Esophagus squamous epithelium (tissue), 4 donors: ENCODE measurements at regions not wholly inside any gene's neighbourhood (a gene's known extent, or its start where the extent isn't known, plus 50 kb on each side); places are given as distances from the start of the nearest gene placed in this dataset.

ENCODE experiments used
- POLR2A ChIP-seq, 4 donors: fragments of 450-650 bp; IDR thresholded peaks; one replicate each; pipeline ENCODE4 v1.6.1; 2017; ENCODE audit warnings: antibody characterized with exemption in 4 of 4, mild to moderate bottlenecking in 4 of 4, moderate library complexity in 3 of 4
- TF ChIP-seq, protein P1 (sequence below), 6 experiments: fragments of 450-650 bp in 4 of 6; fragments of 200-600 bp in 2 of 6; sonication (generic) in 2 of 6; IDR thresholded peaks; one replicate each; pipeline ENCODE4 v1.5.1; 2016 to 2019; ENCODE audit warnings: antibody characterized with exemption in 6 of 6, mild to moderate bottlenecking in 4 of 6, moderate library complexity in 4 of 6

DNA sequence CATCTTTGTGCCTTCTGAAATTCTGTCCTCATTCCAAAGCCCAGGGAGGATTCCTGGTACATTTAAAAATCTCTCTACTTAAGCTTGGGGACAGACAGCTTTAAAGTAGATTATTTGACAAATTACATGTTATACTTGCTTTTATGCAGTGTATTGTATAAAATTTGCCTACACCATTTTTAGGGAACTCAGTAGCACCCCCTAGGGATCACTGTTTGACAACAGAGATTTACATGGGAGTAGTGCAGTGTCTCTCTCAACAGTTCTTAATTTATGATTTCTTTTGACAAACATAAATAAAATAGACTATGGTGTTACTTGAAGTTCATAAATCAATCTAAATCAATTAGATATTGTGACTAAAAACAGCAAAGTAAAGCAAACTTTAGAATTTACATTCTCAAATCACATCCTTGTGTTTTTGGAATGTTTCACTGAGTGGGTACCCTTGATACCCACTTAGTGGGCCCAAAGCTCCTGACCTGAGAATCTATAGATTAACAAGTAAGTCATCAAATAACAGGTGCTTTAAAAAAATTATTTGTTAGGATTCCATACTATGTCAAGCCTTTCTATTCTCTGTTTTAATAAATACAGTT lies 428.8 kb downstream of the DYNC2H1 start:
- no peak for TF ChIP-seq POLR2A (IDR thresholded peaks at IDR 0.05)
- TF ChIP-seq, protein P1, sequence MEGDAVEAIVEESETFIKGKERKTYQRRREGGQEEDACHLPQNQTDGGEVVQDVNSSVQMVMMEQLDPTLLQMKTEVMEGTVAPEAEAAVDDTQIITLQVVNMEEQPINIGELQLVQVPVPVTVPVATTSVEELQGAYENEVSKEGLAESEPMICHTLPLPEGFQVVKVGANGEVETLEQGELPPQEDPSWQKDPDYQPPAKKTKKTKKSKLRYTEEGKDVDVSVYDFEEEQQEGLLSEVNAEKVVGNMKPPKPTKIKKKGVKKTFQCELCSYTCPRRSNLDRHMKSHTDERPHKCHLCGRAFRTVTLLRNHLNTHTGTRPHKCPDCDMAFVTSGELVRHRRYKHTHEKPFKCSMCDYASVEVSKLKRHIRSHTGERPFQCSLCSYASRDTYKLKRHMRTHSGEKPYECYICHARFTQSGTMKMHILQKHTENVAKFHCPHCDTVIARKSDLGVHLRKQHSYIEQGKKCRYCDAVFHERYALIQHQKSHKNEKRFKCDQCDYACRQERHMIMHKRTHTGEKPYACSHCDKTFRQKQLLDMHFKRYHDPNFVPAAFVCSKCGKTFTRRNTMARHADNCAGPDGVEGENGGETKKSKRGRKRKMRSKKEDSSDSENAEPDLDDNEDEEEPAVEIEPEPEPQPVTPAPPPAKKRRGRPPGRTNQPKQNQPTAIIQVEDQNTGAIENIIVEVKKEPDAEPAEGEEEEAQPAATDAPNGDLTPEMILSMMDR (IDR thresholded peaks at IDR 0.05) = peak in 1 of 6 experiments; percentile 44
